ENCODE measurements at regions not wholly inside any gene's neighbourhood (a gene's known extent, or its start where the extent isn't known, plus 50 kb on each side); places are given as distances from the start of the nearest gene placed in this dataset.

DNA sequence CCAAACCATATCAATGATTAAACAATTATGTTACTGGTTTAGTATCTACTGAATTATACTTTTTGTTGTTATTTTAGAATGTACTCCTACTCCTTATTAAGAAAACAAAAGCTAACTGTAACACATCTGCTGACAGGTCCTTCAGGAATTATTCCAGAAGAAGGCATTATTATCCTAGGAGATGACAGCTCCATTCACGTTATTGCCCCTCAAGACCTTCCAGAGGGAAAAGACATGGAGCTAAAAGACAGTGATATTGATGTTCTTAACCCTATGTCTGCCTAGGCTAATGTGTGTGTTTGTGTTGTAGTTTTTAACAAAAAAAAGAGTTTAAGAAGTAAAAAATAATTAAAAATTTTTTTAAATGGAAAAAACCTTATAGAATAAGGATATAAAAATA, 206.8 kb upstream of the KLHL4 start:
- TF ChIP-seq POLR2A (conservative IDR thresholded peaks at IDR 0.05) (no peak), MBD2 (IDR thresholded peaks at IDR 0.05; ENCODE audit: borderline replicate concordance, low read depth) (no peak), TBP (optimal IDR thresholded peaks at IDR 0.05; ENCODE audit: low read depth, low read length) (no peak), RBM15 (IDR thresholded peaks at IDR 0.05; ENCODE audit: insufficient read depth, low read length) (no peak), ZBED1 (IDR thresholded peaks at IDR 0.05) (no peak), POLR2AphosphoS5 (IDR thresholded peaks at IDR 0.05; ENCODE audit: control insufficient read depth, insufficient read depth, low read depth, low read length) (no peak), USF2 (CRISPR knock-in tag; IDR thresholded peaks at IDR 0.05) (no peak), PTRF (tag; IDR thresholded peaks at IDR 0.05) (no peak), RBBP5 (IDR thresholded peaks at IDR 0.05; ENCODE audit: borderline replicate concordance, insufficient read depth, low read length, poor library complexity, severe bottlenecking) (no peak), TAF1 (IDR thresholded peaks at IDR 0.05; ENCODE audit: control insufficient read depth, extremely low read depth, insufficient read depth, low read length, severe bottlenecking) (no peak), EP300 (IDR thresholded peaks at IDR 0.05; ENCODE audit: low read length) (no peak)
- TF ChIP-seq, protein P1, sequence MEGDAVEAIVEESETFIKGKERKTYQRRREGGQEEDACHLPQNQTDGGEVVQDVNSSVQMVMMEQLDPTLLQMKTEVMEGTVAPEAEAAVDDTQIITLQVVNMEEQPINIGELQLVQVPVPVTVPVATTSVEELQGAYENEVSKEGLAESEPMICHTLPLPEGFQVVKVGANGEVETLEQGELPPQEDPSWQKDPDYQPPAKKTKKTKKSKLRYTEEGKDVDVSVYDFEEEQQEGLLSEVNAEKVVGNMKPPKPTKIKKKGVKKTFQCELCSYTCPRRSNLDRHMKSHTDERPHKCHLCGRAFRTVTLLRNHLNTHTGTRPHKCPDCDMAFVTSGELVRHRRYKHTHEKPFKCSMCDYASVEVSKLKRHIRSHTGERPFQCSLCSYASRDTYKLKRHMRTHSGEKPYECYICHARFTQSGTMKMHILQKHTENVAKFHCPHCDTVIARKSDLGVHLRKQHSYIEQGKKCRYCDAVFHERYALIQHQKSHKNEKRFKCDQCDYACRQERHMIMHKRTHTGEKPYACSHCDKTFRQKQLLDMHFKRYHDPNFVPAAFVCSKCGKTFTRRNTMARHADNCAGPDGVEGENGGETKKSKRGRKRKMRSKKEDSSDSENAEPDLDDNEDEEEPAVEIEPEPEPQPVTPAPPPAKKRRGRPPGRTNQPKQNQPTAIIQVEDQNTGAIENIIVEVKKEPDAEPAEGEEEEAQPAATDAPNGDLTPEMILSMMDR (IDR thresholded peaks at IDR 0.05 in 2 of 3, conservative IDR thresholded peaks at IDR 0.05 in 1 of 3; ENCODE audit: insufficient read depth in 2 of 3, low read depth in 1 of 3, low read length in 3 of 3): no peak
